ENCODE measurements at regions not wholly inside any gene's neighbourhood (a gene's known extent, or its start where the extent isn't known, plus 50 kb on each side); places are given as distances from the start of the nearest gene placed in this dataset.

DNA sequence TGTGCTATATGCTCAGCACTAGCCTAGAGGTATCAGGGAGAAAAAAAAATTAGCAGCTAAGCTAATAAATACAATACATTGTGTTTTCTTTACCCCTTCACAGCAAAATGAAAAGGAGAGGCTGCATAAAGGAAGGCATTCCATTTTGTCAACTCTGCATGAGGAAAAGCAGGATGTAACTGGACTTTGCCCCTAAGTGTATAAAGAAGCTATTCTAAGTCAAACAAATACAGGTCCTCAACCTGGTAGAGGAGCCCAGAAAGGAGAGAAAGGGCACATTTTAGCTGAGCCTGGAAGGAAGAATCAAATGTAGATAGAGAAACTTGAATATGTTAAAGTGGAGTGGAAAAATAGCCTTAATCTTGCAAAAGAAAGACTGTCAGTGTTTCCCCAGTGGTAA is 89.0 kb upstream of the SPRED1 start:
- Histone ChIP-seq H2BK12ac (ENCODE audit: low read length in 2 of 2) (no peak overlapping the region), H3K27me3 (ENCODE audit: control insufficient read depth in 1 of 2, insufficient read depth in 1 of 2, low read length in 2 of 2) (no peaks in the 10 kb centered on the region), H3K4me2 (ENCODE audit: low read length, poor library complexity, severe bottlenecking) (no peak overlapping the region)

DNA sequence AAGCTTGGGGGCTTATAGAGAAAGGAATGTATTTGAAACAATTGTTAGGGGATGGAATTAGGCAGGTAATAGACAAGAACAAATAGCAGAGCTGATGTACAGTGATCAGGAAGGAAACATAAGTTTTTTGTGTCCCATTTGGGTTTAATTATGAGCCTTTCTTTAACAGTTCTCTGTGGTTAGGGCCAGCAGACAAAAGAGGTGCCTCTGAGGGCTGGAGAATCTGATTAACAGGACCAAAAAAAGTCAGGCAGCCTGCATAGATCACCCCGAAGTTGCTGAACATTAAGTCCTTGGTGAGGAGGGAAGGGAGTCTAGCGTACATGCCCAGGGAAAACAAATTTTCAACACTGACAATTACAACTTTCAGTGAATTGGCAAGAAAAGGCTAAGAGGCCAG is 88.6 kb upstream of the SPRED1 start:
- Histone ChIP-seq H2BK15ac (ENCODE audit: low read depth, poor library complexity, severe bottlenecking) (no peak overlapping the region), H2AFZ (ENCODE audit: low read depth, low read length) (no peak overlapping the region), H3K14ac (ENCODE audit: low read length in 2 of 2) (no peak overlapping the region), H3K27me3 (ENCODE audit: control insufficient read depth in 1 of 2, insufficient read depth in 1 of 2, low read length in 2 of 2) (no peaks in the 10 kb centered on the region), H3K36me3 (ENCODE audit: control insufficient read depth in 1 of 2, insufficient read depth in 2 of 2, low read depth in 1 of 2, low read length in 2 of 2) (no peaks in the 10 kb centered on the region), H3K4me1 (ENCODE audit: control insufficient read depth, insufficient read depth, low read depth, low read length) (peaks cover 2% of the 10 kb centered on the region), H3K27ac (ENCODE audit: low read length, poor library complexity, severe bottlenecking) (no peak overlapping the region), H3K23ac (ENCODE audit: low read length in 2 of 2) (no peak overlapping the region), H2BK12ac (ENCODE audit: low read length in 2 of 2) (no peak overlapping the region), H3K79me1 (replicated peaks; ENCODE audit: low read length, poor library complexity, severe bottlenecking) (no peaks in the 10 kb centered on the region), H3K4me2 (ENCODE audit: low read length, poor library complexity, severe bottlenecking) (no peak overlapping the region), H3K4me3 (ENCODE audit: insufficient read depth in 1 of 2, low read depth in 1 of 2, low read length in 2 of 2) (no peak overlapping the region), H2AK5ac (ENCODE audit: low read length, severe bottlenecking) (no peak overlapping the region), H3K9me3 (ENCODE audit: control insufficient read depth, low read length) (no peaks in the 10 kb centered on the region), H4K8ac (ENCODE audit: low read length) (no peak overlapping the region), H3K9ac (ENCODE audit: low read length) (peak overlapping the region; percentile 34), H2BK5ac (ENCODE audit: low read depth, low read length, poor library complexity, severe bottlenecking) (no peak overlapping the region), H2BK120ac (ENCODE audit: low read depth, low read length) (no peak overlapping the region), H3K4ac (ENCODE audit: low read depth in 1 of 2, low read length in 2 of 2) (no peak overlapping the region), H4K91ac (ENCODE audit: low read length) (no peak overlapping the region), H3K18ac (ENCODE audit: low read depth in 1 of 2, low read length in 2 of 2) (no peak overlapping the region)
- WGBS: 100% methylated on average over 1 of the region's 2 CpGs
- no peak for DNase-seq

More for the DNA sequence above, 89.0 kb upstream of the SPRED1 start:
- Histone ChIP-seq H4K8ac (ENCODE audit: low read length) (no peak overlapping the region), H3K4me1 (ENCODE audit: control insufficient read depth, insufficient read depth, low read depth, low read length) (peaks cover under 1% of the 10 kb centered on the region), H4K91ac (ENCODE audit: low read length) (no peak overlapping the region), H3K23ac (ENCODE audit: low read length in 2 of 2) (no peak overlapping the region), H2BK5ac (ENCODE audit: low read depth, low read length, poor library complexity, severe bottlenecking) (no peak overlapping the region), H3K9ac (ENCODE audit: low read length) (peak overlapping the region; percentile 34), H2AK5ac (ENCODE audit: low read length, severe bottlenecking) (no peak overlapping the region), H2BK15ac (ENCODE audit: low read depth, poor library complexity, severe bottlenecking) (no peak overlapping the region), H3K9me3 (ENCODE audit: control insufficient read depth, low read length) (no peaks in the 10 kb centered on the region), H3K14ac (ENCODE audit: low read length in 2 of 2) (no peak overlapping the region), H3K27ac (ENCODE audit: low read length, poor library complexity, severe bottlenecking) (no peak overlapping the region), H2BK120ac (ENCODE audit: low read depth, low read length) (no peak overlapping the region), H2AFZ (ENCODE audit: low read depth, low read length) (no peak overlapping the region), H3K18ac (ENCODE audit: low read depth in 1 of 2, low read length in 2 of 2) (no peak overlapping the region), H3K4ac (ENCODE audit: low read depth in 1 of 2, low read length in 2 of 2) (no peak overlapping the region), H3K4me3 (ENCODE audit: insufficient read depth in 1 of 2, low read depth in 1 of 2, low read length in 2 of 2) (no peak overlapping the region), H3K79me1 (replicated peaks; ENCODE audit: low read length, poor library complexity, severe bottlenecking) (no peaks in the 10 kb centered on the region), H3K36me3 (ENCODE audit: control insufficient read depth in 1 of 2, insufficient read depth in 2 of 2, low read depth in 1 of 2, low read length in 2 of 2) (no peaks in the 10 kb centered on the region)
- no peak for DNase-seq

DNA sequence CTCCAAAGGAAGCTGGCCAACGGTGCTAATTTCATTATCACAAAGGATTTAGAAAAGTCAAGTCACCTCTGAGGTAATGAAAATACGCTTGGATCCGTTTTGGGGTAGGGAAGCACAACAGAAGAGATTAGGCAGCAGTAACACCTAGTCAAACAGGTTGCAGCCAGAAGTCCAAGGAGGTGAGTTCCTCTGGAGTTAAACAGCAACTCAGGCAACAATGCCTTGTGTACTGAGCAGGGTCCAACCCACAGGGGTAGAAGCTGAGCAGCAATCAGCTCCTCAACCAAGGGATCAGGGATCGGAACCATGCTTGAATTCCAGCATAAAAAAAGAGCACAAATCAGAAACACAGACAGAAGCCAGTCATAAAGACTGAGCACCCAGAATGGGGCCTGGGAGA is 88.1 kb upstream of the SPRED1 start:
- H3K14ac ChIP-seq (ENCODE audit: low read length in 2 of 2): peak overlapping the region in 1 of 2 experiments; percentile 65
- no peaks in the 10 kb centered on the region for H3K36me3 ChIP-seq (ENCODE audit: control insufficient read depth in 1 of 2, insufficient read depth in 2 of 2, low read depth in 1 of 2, low read length in 2 of 2)
- no peak overlapping the region for H2BK5ac ChIP-seq (ENCODE audit: low read depth, low read length, poor library complexity, severe bottlenecking)
- DNase-seq: no peak
- H3K4me1 ChIP-seq (ENCODE audit: control insufficient read depth, insufficient read depth, low read depth, low read length): peaks cover 2% of the 10 kb centered on the region
- no peak overlapping the region for H3K4me3 ChIP-seq (ENCODE audit: insufficient read depth in 1 of 2, low read depth in 1 of 2, low read length in 2 of 2)
- peak overlapping the region; percentile 23 for H2AFZ ChIP-seq (ENCODE audit: low read depth, low read length)
- H2BK15ac ChIP-seq (ENCODE audit: low read depth, poor library complexity, severe bottlenecking): no peak overlapping the region
- H3K4ac ChIP-seq (ENCODE audit: low read depth in 1 of 2, low read length in 2 of 2): no peak overlapping the region
- no peak overlapping the region for H4K8ac ChIP-seq (ENCODE audit: low read length)
- no peaks in the 10 kb centered on the region for H3K27me3 ChIP-seq (ENCODE audit: control insufficient read depth in 1 of 2, insufficient read depth in 1 of 2, low read length in 2 of 2)
- WGBS: 59% methylated on average over 3 of the region's 4 CpGs
- H2BK120ac ChIP-seq (ENCODE audit: low read depth, low read length): no peak overlapping the region
- no peak overlapping the region for H2BK12ac ChIP-seq (ENCODE audit: low read length in 2 of 2)
- no peaks in the 10 kb centered on the region for H3K9me3 ChIP-seq (ENCODE audit: control insufficient read depth, low read length)
- no peak overlapping the region for H3K4me2 ChIP-seq (ENCODE audit: low read length, poor library complexity, severe bottlenecking)
- peak overlapping the region in 1 of 2 experiments; percentile 57 for H3K18ac ChIP-seq (ENCODE audit: low read depth in 1 of 2, low read length in 2 of 2)
- no peak overlapping the region for H3K9ac ChIP-seq (ENCODE audit: low read length)
- no peak overlapping the region for H3K27ac ChIP-seq (ENCODE audit: low read length, poor library complexity, severe bottlenecking)
- H3K79me1 ChIP-seq (replicated peaks; ENCODE audit: low read length, poor library complexity, severe bottlenecking): no peaks in the 10 kb centered on the region
- H3K23ac ChIP-seq (ENCODE audit: low read length in 2 of 2): no peak overlapping the region
- no peak overlapping the region for H4K91ac ChIP-seq (ENCODE audit: low read length)
- no peak overlapping the region for H2AK5ac ChIP-seq (ENCODE audit: low read length, severe bottlenecking)

DNA sequence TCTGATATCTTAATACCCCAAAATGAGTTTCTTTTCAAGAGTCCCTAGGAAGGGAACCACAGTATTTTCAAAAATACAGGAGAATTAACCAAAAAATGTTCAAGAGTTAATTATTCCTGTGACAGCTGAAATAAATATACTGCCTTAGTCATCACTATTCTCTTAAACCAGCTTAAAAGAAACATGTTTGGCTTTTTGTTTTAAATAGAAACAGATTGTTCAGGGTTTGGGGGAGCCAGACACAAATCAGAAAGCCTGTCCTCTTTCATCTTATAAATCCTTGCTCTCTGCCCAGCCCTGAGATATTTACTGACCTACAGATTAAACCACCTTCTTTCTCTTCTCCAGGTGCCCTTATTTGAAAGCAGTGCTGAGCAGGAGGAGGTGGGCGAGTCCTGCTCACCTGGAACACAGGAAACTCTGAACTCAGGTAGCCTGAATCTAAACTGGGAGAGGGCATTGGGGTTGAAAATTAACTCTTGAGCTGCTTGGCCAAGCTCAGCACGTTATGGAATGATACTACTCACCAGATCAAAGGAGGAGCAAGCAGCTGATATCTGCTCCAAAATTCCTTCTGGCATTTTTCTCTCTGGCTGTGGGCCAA is 84.1 kb upstream of the SPRED1 start:
- no peak overlapping the region for H3K27ac ChIP-seq (ENCODE audit: low read length, poor library complexity, severe bottlenecking)
- WGBS: 71% methylated on average over 2 of the region's 2 CpGs
- H2BK5ac ChIP-seq (ENCODE audit: low read depth, low read length, poor library complexity, severe bottlenecking): no peak overlapping the region
- H2BK120ac ChIP-seq (ENCODE audit: low read depth, low read length): no peak overlapping the region
- H3K4ac ChIP-seq (ENCODE audit: low read depth in 1 of 2, low read length in 2 of 2): no peak overlapping the region
- H3K9me3 ChIP-seq (ENCODE audit: control insufficient read depth, low read length): no peaks in the 10 kb centered on the region
- H2BK15ac ChIP-seq (ENCODE audit: low read depth, poor library complexity, severe bottlenecking): no peak overlapping the region
- peak overlapping the region; percentile 60 for H3K9ac ChIP-seq (ENCODE audit: low read length)
- H4K8ac ChIP-seq (ENCODE audit: low read length): no peak overlapping the region
- no peak overlapping the region for H2AFZ ChIP-seq (ENCODE audit: low read depth, low read length)
- no peak overlapping the region for H3K18ac ChIP-seq (ENCODE audit: low read depth in 1 of 2, low read length in 2 of 2)
- H4K91ac ChIP-seq (ENCODE audit: low read length): no peak overlapping the region
- no peak for DNase-seq
- H2BK12ac ChIP-seq (ENCODE audit: low read length in 2 of 2): no peak overlapping the region
- H3K79me1 ChIP-seq (replicated peaks; ENCODE audit: low read length, poor library complexity, severe bottlenecking): no peaks in the 10 kb centered on the region
- H3K4me2 ChIP-seq (ENCODE audit: low read length, poor library complexity, severe bottlenecking): no peak overlapping the region
- peak overlapping the region in 1 of 2 experiments; percentile 45 for H3K4me3 ChIP-seq (ENCODE audit: insufficient read depth in 1 of 2, low read depth in 1 of 2, low read length in 2 of 2)
- no peak overlapping the region for H3K14ac ChIP-seq (ENCODE audit: low read length in 2 of 2)
- no peak overlapping the region for H3K23ac ChIP-seq (ENCODE audit: low read length in 2 of 2)
- H3K4me1 ChIP-seq (ENCODE audit: control insufficient read depth, insufficient read depth, low read depth, low read length): peaks cover 2% of the 10 kb centered on the region
- H2AK5ac ChIP-seq (ENCODE audit: low read length, severe bottlenecking): no peak overlapping the region
- no peaks in the 10 kb centered on the region for H3K27me3 ChIP-seq (ENCODE audit: control insufficient read depth in 1 of 2, insufficient read depth in 1 of 2, low read length in 2 of 2)
- no peaks in the 10 kb centered on the region for H3K36me3 ChIP-seq (ENCODE audit: control insufficient read depth in 1 of 2, insufficient read depth in 2 of 2, low read depth in 1 of 2, low read length in 2 of 2)

Measured in mesenchymal stem cell (in vitro differentiated cells and primary cell).